ENCODE measurements at regions not wholly inside any gene's neighbourhood (a gene's known extent, or its start where the extent isn't known, plus 50 kb on each side); places are given as distances from the start of the nearest gene placed in this dataset.

DNA sequence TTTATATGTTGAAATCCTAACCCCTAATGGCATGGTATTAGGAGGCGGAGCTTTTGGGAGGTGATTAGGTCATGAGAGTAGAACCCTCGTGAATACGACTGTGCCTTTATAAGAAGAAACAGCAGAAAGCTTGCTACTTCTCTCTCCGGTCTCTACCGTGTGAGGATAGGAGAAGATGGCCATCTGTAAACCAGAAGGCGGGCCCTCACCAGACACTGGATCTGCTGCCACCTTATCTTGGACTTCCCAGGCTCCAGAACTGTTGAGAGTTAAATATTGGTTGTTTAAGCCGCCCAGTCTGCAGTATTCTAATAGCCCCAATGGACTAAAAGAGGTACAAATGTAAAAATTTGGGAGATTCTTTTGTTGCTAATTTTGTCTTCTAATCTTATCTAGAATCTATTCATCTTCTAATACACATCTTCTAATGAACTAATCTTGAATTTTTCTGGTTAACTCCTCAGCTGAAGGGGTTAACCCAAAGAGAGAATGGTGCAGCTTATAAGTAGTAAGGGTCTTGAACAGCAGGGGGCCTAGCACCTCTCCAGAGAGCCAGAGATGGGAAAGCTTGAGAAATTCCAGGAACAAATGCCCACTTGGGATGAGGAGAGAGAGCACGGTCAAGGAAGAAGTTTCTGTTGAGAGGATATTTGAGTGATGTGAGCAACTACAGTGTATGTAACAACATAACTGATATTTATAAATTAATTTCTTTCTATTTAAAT is 264.0 kb upstream of the GRIP1 start:
- TF ChIP-seq POLR2A (IDR thresholded peaks at IDR 0.05) (no peak), CTCF (IDR thresholded peaks at IDR 0.05) (no peak)
- Histone ChIP-seq H3K36me3 (no peaks in the 10 kb centered on the region), H3K27ac (no peak overlapping the region), H3K4me3 (no peak overlapping the region), H3K4me1 (peaks cover 0 to 12% (median 0%) of the 10 kb centered on the region in 3 donors), H3K9me3 (peaks cover 0 to 6% (median 0%) of the 10 kb centered on the region in 3 donors), H3K27me3 (no peaks in the 10 kb centered on the region)
- intact Hi-C loops (cut with DNase I): no loop called here
- no peak for DNase-seq
- WGBS, 2 donors: 82 to 96% methylated on average over 8 of the region's 8 CpGs

DNA sequence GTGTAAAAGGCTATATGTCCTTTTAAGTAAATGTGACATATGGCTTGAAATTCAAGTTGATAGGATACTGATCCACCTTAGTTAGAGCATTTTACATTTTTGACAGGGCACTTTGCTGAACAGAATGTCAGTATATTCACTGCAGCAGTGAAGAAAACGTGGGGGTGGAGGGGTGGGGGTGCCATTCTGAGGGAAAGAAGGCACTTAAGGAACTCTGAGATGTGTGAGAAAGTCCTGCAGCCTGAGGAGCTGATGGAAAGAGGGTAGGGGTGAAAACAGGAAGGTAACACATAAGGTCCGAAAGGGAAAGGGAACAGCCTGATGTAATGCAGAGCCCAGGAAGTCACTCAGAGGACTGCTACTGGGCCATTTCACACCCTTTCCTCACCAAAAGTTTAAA is 265.5 kb upstream of the GRIP1 start:
- Histone ChIP-seq H3K9me3 (peaks cover 0 to 6% (median 0%) of the 10 kb centered on the region in 3 donors), H3K27ac (peak overlapping the region in 3 of 4 donors; percentile 67 to 84 (median 77)), H3K4me1 (peaks cover 0 to 12% (median 0%) of the 10 kb centered on the region in 3 donors), H3K36me3 (no peaks in the 10 kb centered on the region), H3K4me3 (no peak overlapping the region), H3K27me3 (no peaks in the 10 kb centered on the region)
- intact Hi-C loops (cut with DNase I): no loop called here
- DNase-seq: no peak
- TF ChIP-seq POLR2A (IDR thresholded peaks at IDR 0.05) (no peak), CTCF (IDR thresholded peaks at IDR 0.05) (no peak)
- WGBS, 2 donors: 27 to 39% methylated on average over 2 of the region's 2 CpGs

DNA sequence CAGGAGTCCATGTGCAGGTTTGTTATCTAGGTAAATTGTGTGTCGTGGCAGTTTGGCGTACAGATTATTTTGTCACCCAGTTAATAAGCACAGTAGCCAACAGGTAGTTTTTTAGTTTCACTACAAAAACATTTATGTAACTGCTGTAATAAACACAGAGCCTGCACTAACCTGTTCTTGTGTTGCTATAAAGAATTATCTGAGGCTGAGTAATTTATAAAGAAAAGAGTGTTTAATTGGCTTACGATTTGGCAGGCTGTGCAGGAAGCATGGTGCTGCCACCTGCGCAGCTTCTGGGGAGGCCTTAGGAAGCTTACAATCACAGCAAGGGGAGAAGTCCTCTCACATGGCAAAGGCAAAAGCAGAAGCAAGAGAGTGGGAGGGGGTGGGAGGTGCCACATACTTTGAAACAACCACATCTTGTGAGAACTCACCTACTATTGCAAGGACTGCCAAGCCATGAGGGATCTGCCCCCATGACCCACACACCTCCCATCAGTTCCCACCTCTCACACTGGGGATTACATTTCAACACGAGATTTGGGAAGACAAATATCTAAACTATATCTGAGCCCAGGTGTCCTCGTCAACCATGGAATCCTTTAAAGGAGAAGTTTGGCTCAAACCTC is 266.4 kb upstream of the GRIP1 start:
- H3K27ac ChIP-seq: peak overlapping the region in 3 of 4 donors; percentile 67 to 84 (median 77)
- peaks cover 0 to 6% (median 0%) of the 10 kb centered on the region in 3 donors for H3K9me3 ChIP-seq
- WGBS, 2 donors: 43 to 52% methylated on average over 6 of the region's 6 CpGs
- TF ChIP-seq POLR2A (IDR thresholded peaks at IDR 0.05) (no peak), CTCF (IDR thresholded peaks at IDR 0.05) (no peak)
- intact Hi-C loops (cut with DNase I): no loop called here
- peaks cover 0 to 12% (median 0%) of the 10 kb centered on the region in 3 donors for H3K4me1 ChIP-seq
- H3K4me3 ChIP-seq: peak overlapping the region in 1 of 4 donors; percentile 1
- H3K27me3 ChIP-seq: no peaks in the 10 kb centered on the region
- no peaks in the 10 kb centered on the region for H3K36me3 ChIP-seq
- DNase-seq: no peak

GRCh38 chr12:66947119-66947518 is 268.2 kb upstream of the GRIP1 start:
- H3K27ac ChIP-seq: no peak overlapping the region
- no peak for TF ChIP-seq POLR2A (IDR thresholded peaks at IDR 0.05)
- no peak for TF ChIP-seq CTCF (IDR thresholded peaks at IDR 0.05)
- no peak overlapping the region for H3K4me3 ChIP-seq
- H3K4me1 ChIP-seq: peaks cover 0 to 17% (median 0%) of the 10 kb centered on the region in 3 donors
- no peaks in the 10 kb centered on the region for H3K27me3 ChIP-seq
- 67 to 71% methylated on average over 4 of the region's 4 CpGs for whole genome bisulfite sequencing, 2 donors
- peaks cover 0 to 6% (median 0%) of the 10 kb centered on the region in 3 donors for H3K9me3 ChIP-seq
- no peak for DNase-seq
- intact Hi-C loops (cut with DNase I): no loop called here
- H3K36me3 ChIP-seq: no peaks in the 10 kb centered on the region

- DNase-seq: no peak
- Histone ChIP-seq H3K9me3 (no peaks in the 10 kb centered on the region), H3K36me3 (no peaks in the 10 kb centered on the region), H3K4me3 (no peak overlapping the region), H3K27me3 (no peaks in the 10 kb centered on the region), H3K27ac (no peak overlapping the region), H3K4me1 (peaks cover 0 to 15% (median 0%) of the 10 kb centered on the region in 3 donors)
- WGBS, 2 donors: 81% methylated on average over 1 of the region's 1 CpG
- no peak for TF ChIP-seq CTCF (IDR thresholded peaks at IDR 0.05)
- TF ChIP-seq POLR2A (IDR thresholded peaks at IDR 0.05): no peak
- intact Hi-C loops (cut with DNase I): no loop called here
These were observed 273.8 kb upstream of the GRIP1 start for GRCh38 chr12:66952668-66953067.
